WTC11 (cell line): ENCODE measurements at regions not wholly inside any gene's neighbourhood (a gene's known extent, or its start where the extent isn't known, plus 50 kb on each side); places are given as distances from the start of the nearest gene placed in this dataset.

Source experiments
- CBFB ChIP-seq: sonication (generic); formaldehyde crosslinking; IDR thresholded peaks from 2 replicates; pipeline ENCODE4 v1.8.1; 2022; ENCODE audit warnings: mild to moderate bottlenecking, low read depth, missing genetic modification reagents
- CTCF ChIP-seq: fragments of 200-600 bp; IDR thresholded peaks from 2 replicates; pipeline ENCODE4 v1.8.0; 2022; ENCODE audit warnings: antibody characterized with exemption
- IRF2 ChIP-seq: sonication (generic); formaldehyde crosslinking; IDR thresholded peaks from 2 replicates; pipeline ENCODE4 v1.8.0; 2022; ENCODE audit warnings: low read depth, missing genetic modification reagents, borderline replicate concordance
- PREB ChIP-seq: sonication (generic); formaldehyde crosslinking; IDR thresholded peaks from 2 replicates; pipeline ENCODE4 v1.8.1; 2022; ENCODE audit warnings: mild to moderate bottlenecking, missing genetic modification reagents, moderate library complexity, borderline replicate concordance
- RELA ChIP-seq: sonication (generic); formaldehyde crosslinking; IDR thresholded peaks from 2 replicates; pipeline ENCODE4 v1.8.1; 2022; ENCODE audit warnings: missing genetic modification reagents, mild to moderate bottlenecking, borderline replicate concordance
- STAT6 ChIP-seq: sonication (generic); formaldehyde crosslinking; conservative IDR thresholded peaks from 2 replicates; pipeline ENCODE4 v1.8.1; 2023; ENCODE audit warnings: mild to moderate bottlenecking, low read depth, missing genetic modification reagents, moderate library complexity
- USF2 ChIP-seq: sonication (generic); formaldehyde crosslinking; IDR thresholded peaks from 2 replicates; pipeline ENCODE4 v1.8.1; 2023; ENCODE audit warnings: mild to moderate bottlenecking, missing genetic modification reagents, moderate library complexity
- ZNF138 ChIP-seq: sonication (generic); formaldehyde crosslinking; conservative IDR thresholded peaks from 2 replicates; pipeline ENCODE4 v1.8.1; 2022; ENCODE audit warnings: mild to moderate bottlenecking, moderate library complexity, missing genetic modification reagents
- ZNF263 ChIP-seq: sonication (generic); formaldehyde crosslinking; IDR thresholded peaks from 2 replicates; pipeline ENCODE4 v1.8.1; 2022; ENCODE audit warnings: low read depth, mild to moderate bottlenecking, moderate library complexity, missing genetic modification reagents
- ZNF281 ChIP-seq: sonication (generic); formaldehyde crosslinking; IDR thresholded peaks from 2 replicates; pipeline ENCODE4 v1.8.0; 2023; ENCODE audit warnings: mild to moderate bottlenecking, missing genetic modification reagents

GRCh38 chr2:144645083-144645778, 125.3 kb upstream of the ZEB2 start:
- no peak for TF ChIP-seq IRF2
- no peak for TF ChIP-seq ZNF281 (CRISPR knock-in tag)
- TF ChIP-seq PREB: no peak
- TF ChIP-seq RELA (CRISPR knock-in tag): no peak
- TF ChIP-seq STAT6 (CRISPR knock-in tag): no peak
- TF ChIP-seq ZNF263 (CRISPR knock-in tag): no peak
- TF ChIP-seq CTCF: no peak
- no peak for TF ChIP-seq ZNF138
- no peak for TF ChIP-seq USF2 (CRISPR knock-in tag)
- no peak for TF ChIP-seq CBFB
